Esophagus squamous epithelium (tissue), 5 donors: ENCODE measurements at regions not wholly inside any gene's neighbourhood (a gene's known extent, or its start where the extent isn't known, plus 50 kb on each side); places are given as distances from the start of the nearest gene placed in this dataset.

Experiments used
- DNase-seq: peaks from one replicate; lab custom pipeline; 2025; lab: John Stamatoyannopoulos, UW
- H3K27ac ChIP-seq, 4 donors: fragments of 200-600 bp; sonication (generic); one replicate each; pipeline ENCODE4 v1.5.1; 2016 to 2019; ENCODE audit warnings: mild to moderate bottlenecking in 1 of 4
- H3K27me3 ChIP-seq, 4 donors: fragments of 200-600 bp; sonication (generic); 1 replicate in 3 of 4; 2 replicates in 1 of 4; pipeline versions ENCODE4 v1.5.1 to v1.6.0; 2017 to 2021; ENCODE audit warnings: antibody characterized with exemption in 1 of 4
- H3K36me3 ChIP-seq, 3 donors: fragments of 200-600 bp; sonication (generic); one replicate each; pipeline ENCODE4 v1.5.1; 2016 to 2019
- H3K4me1 ChIP-seq, 3 donors: fragments of 200-600 bp; sonication (generic); one replicate each; pipeline ENCODE4 v1.5.1; 2017 to 2019
- H3K4me3 ChIP-seq, 4 donors: fragments of 200-600 bp; sonication (generic); 1 replicate in 3 of 4; 2 replicates in 1 of 4; pipeline ENCODE4 v1.5.1; 2016 to 2019; ENCODE audit warnings: mild to moderate bottlenecking in 2 of 4, moderate library complexity in 1 of 4
- H3K9me3 ChIP-seq, 3 donors: fragments of 200-600 bp; sonication (generic); one replicate each; pipeline ENCODE4 v1.5.1; 2016 to 2019
- POLR2A ChIP-seq, 4 donors: fragments of 450-650 bp; IDR thresholded peaks; one replicate each; pipeline ENCODE4 v1.6.1; 2017; ENCODE audit warnings: antibody characterized with exemption in 4 of 4, mild to moderate bottlenecking in 4 of 4, moderate library complexity in 3 of 4
- WGBS, 2 donors: methylation state at CpG; one replicate each; pipeline ENCODE4 v1.1.5; 2018; 5-methylcytosine and 5-hydroxymethylcytosine counted together
- intact Hi-C: fragments of 100-400 bp; cut with DNase I; formaldehyde crosslinking; loops from one replicate; pipeline ENCODE4 v1.15.0; 2022
- TF ChIP-seq, protein P1 (sequence below), 6 experiments: fragments of 450-650 bp in 4 of 6; fragments of 200-600 bp in 2 of 6; sonication (generic) in 2 of 6; IDR thresholded peaks; one replicate each; pipeline ENCODE4 v1.5.1; 2016 to 2019; ENCODE audit warnings: antibody characterized with exemption in 6 of 6, mild to moderate bottlenecking in 4 of 6, moderate library complexity in 4 of 6
- donor health status: DM: yes; HTN: yes; CAD: no.

GRCh38 chr5:124132843-124133242, 613.6 kb downstream of the ZNF608 start:
- Histone ChIP-seq H3K9me3 (no peaks in the 10 kb centered on the region), H3K36me3 (no peaks in the 10 kb centered on the region), H3K27ac (no peak overlapping the region), H3K4me1 (peaks cover 0 to 5% (median 0%) of the 10 kb centered on the region in 3 donors), H3K27me3 (no peaks in the 10 kb centered on the region), H3K4me3 (no peak overlapping the region)
- intact Hi-C loops, result no loop called here
- TF ChIP-seq POLR2A (IDR thresholded peaks at IDR 0.05), result no peak
- TF ChIP-seq, protein P1, sequence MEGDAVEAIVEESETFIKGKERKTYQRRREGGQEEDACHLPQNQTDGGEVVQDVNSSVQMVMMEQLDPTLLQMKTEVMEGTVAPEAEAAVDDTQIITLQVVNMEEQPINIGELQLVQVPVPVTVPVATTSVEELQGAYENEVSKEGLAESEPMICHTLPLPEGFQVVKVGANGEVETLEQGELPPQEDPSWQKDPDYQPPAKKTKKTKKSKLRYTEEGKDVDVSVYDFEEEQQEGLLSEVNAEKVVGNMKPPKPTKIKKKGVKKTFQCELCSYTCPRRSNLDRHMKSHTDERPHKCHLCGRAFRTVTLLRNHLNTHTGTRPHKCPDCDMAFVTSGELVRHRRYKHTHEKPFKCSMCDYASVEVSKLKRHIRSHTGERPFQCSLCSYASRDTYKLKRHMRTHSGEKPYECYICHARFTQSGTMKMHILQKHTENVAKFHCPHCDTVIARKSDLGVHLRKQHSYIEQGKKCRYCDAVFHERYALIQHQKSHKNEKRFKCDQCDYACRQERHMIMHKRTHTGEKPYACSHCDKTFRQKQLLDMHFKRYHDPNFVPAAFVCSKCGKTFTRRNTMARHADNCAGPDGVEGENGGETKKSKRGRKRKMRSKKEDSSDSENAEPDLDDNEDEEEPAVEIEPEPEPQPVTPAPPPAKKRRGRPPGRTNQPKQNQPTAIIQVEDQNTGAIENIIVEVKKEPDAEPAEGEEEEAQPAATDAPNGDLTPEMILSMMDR (IDR thresholded peaks at IDR 0.05), result no peak
- DNase-seq, result no peak

- H3K36me3 ChIP-seq, result no peaks in the 10 kb centered on the region
- WGBS, 2 donors, result 62 to 76% methylated on average over 2 of the region's 2 CpGs
- peaks cover 0 to 5% (median 0%) of the 10 kb centered on the region in 3 donors for H3K4me1 ChIP-seq
- H3K27me3 ChIP-seq, result no peaks in the 10 kb centered on the region
- intact Hi-C loops, result no loop called here
- no peak for DNase-seq
- no peak overlapping the region for H3K4me3 ChIP-seq
- TF ChIP-seq, protein P1 (IDR thresholded peaks at IDR 0.05), result no peak
- TF ChIP-seq POLR2A (IDR thresholded peaks at IDR 0.05), result no peak
- no peak overlapping the region for H3K27ac ChIP-seq
- no peaks in the 10 kb centered on the region for H3K9me3 ChIP-seq
Observed at GRCh38 chr5:124131466-124131865, 615.0 kb downstream of the ZNF608 start.

- no peaks in the 10 kb centered on the region for H3K9me3 ChIP-seq
- no peaks in the 10 kb centered on the region for H3K36me3 ChIP-seq
- no peaks in the 10 kb centered on the region for H3K27me3 ChIP-seq
- no peak for TF ChIP-seq POLR2A (IDR thresholded peaks at IDR 0.05)
- TF ChIP-seq, protein P1 (IDR thresholded peaks at IDR 0.05), result no peak
- no peak for DNase-seq
- 91 to 93% methylated on average over 6 of the region's 6 CpGs for WGBS, 2 donors
- H3K27ac ChIP-seq, result no peak overlapping the region
- no peak overlapping the region for H3K4me3 ChIP-seq
- peaks cover 0 to 5% (median 0%) of the 10 kb centered on the region in 3 donors for H3K4me1 ChIP-seq
- intact Hi-C loops, result no loop called here
Observed at GRCh38 chr5:124130816-124131215, 615.6 kb downstream of the ZNF608 start.

- WGBS, 2 donors, result 87 to 88% methylated on average over 3 of the region's 3 CpGs
- intact Hi-C loops, result no loop called here
- peaks cover 0 to 5% (median 0%) of the 10 kb centered on the region in 3 donors for H3K4me1 ChIP-seq
- no peaks in the 10 kb centered on the region for H3K36me3 ChIP-seq
- H3K4me3 ChIP-seq, result no peak overlapping the region
- H3K9me3 ChIP-seq, result no peaks in the 10 kb centered on the region
- TF ChIP-seq POLR2A (IDR thresholded peaks at IDR 0.05), result no peak
- TF ChIP-seq, protein P1 (IDR thresholded peaks at IDR 0.05), result no peak
- H3K27me3 ChIP-seq, result no peaks in the 10 kb centered on the region
- DNase-seq, result no peak
- no peak overlapping the region for H3K27ac ChIP-seq
Observed at GRCh38 chr5:124128867-124129266, 616.9 kb downstream of the CSNK1G3 start.

- no peak for DNase-seq
Observed at GRCh38 chr5:124126504-124127217, 614.7 kb downstream of the CSNK1G3 start.

More at GRCh38 chr5:124126504-124127217, 614.7 kb downstream of the CSNK1G3 start:
- intact Hi-C loops, result no loop called here
- Histone ChIP-seq H3K36me3 (no peaks in the 10 kb centered on the region), H3K4me1 (no peaks in the 10 kb centered on the region), H3K27ac (no peak overlapping the region), H3K27me3 (no peaks in the 10 kb centered on the region), H3K9me3 (no peaks in the 10 kb centered on the region), H3K4me3 (no peak overlapping the region)
- no peak for TF ChIP-seq POLR2A (IDR thresholded peaks at IDR 0.05)
- TF ChIP-seq, protein P1 (IDR thresholded peaks at IDR 0.05), result no peak
- WGBS, 2 donors, result 76 to 90% methylated on average over 5 of the region's 5 CpGs
